CD4-positive, alpha-beta T cell (primary cell): ENCODE measurements at regions not wholly inside any gene's neighbourhood (a gene's known extent, or its start where the extent isn't known, plus 50 kb on each side); places are given as distances from the start of the nearest gene placed in this dataset.

Experiments used
- ATAC-seq: fragments of 200-7000 bp; cut with Tn5 transposase; one replicate; pipeline ENCODE4 v1.10.0; 2022; ENCODE audit warnings: mild to moderate bottlenecking; ENCODE audit not compliant: poor library complexity
- CTCF ChIA-PET: fragments of 350-600 bp; sonication (Branson Sonifier 250); formaldehyde crosslinking; loops from one replicate; lab custom pipeline; 2021; ENCODE audit warnings: antibody characterized with exemption, inconsistent platforms; lab: Charles Lee
- POLR2A ChIA-PET: fragments of 350-600 bp; sonication (Branson Sonifier 250); formaldehyde crosslinking; loops from one replicate; lab custom pipeline; 2021; ENCODE audit warnings: antibody characterized with exemption, inconsistent platforms; lab: Charles Lee
- DNase-seq, 14 experiments: peaks; one replicate each; pipeline ENCODE4 v3.0.0-alpha.2; 2013 to 2020; ENCODE audit warnings: mixed read lengths in 2 of 14
- H3K27ac ChIP-seq, 2 donors: one replicate each; pipeline versions ENCODE4 v1.5.1 to v1.7.0; 2013; ENCODE audit warnings: low read length in 2 of 2, low read depth in 1 of 2, mild to moderate bottlenecking in 1 of 2
- H3K27me3 ChIP-seq, 2 experiments: 1 replicate in 1 of 2; 2 replicates in 1 of 2; pipeline versions ENCODE4 v1.6.1 to v1.7.0; 2013; ENCODE audit warnings: low read length in 2 of 2, control low read depth in 1 of 2, mild to moderate bottlenecking in 1 of 2, moderate library complexity in 1 of 2; ENCODE audit not compliant: insufficient read depth in 2 of 2, control insufficient read depth in 1 of 2
- H3K36me3 ChIP-seq: one replicate; pipeline ENCODE4 v1.6.1; 2013; ENCODE audit warnings: low read length, control low read depth; ENCODE audit not compliant: insufficient read depth
- H3K4me1 ChIP-seq: one replicate; pipeline ENCODE4 v1.6.1; 2013; ENCODE audit warnings: low read length, control low read depth; ENCODE audit not compliant: insufficient read depth
- H3K4me3 ChIP-seq: one replicate; pipeline ENCODE4 v1.5.1; 2013; ENCODE audit warnings: mild to moderate bottlenecking, low read length, moderate library complexity
- H3K9me3 ChIP-seq, 2 experiments: 1 replicate in 1 of 2; 2 replicates in 1 of 2; pipeline versions ENCODE4 v1.6.1 to v1.7.0; 2013; ENCODE audit warnings: low read length in 2 of 2, mild to moderate bottlenecking in 2 of 2, control low read depth in 1 of 2, moderate library complexity in 1 of 2; ENCODE audit not compliant: control insufficient read depth in 1 of 2, insufficient read depth in 1 of 2
- H3K27ac Mint-ChIP-seq: one replicate; pipeline ENCODE4 v1.8.0; 2020; ENCODE audit warnings: mixed read lengths
- H3K27me3 Mint-ChIP-seq: one replicate; pipeline ENCODE4 v1.8.0; 2021; ENCODE audit warnings: mixed read lengths
- H3K36me3 Mint-ChIP-seq: one replicate; pipeline ENCODE4 v1.8.0; 2021; ENCODE audit warnings: low read depth, mixed read lengths
- H3K4me1 Mint-ChIP-seq: one replicate; pipeline ENCODE4 v1.8.0; 2021; ENCODE audit warnings: low read depth, mixed read lengths
- H3K4me3 Mint-ChIP-seq: one replicate; pipeline ENCODE4 v1.8.0; 2020; ENCODE audit warnings: mild to moderate bottlenecking, mixed read lengths
- H3K9me3 Mint-ChIP-seq: one replicate; pipeline ENCODE4 v1.8.0; 2020; ENCODE audit warnings: mixed read lengths
- CTCF ChIP-seq: fragments of 200-600 bp; IDR thresholded peaks from one replicate; pipeline ENCODE4 v1.8.0; 2022; ENCODE audit warnings: antibody characterized with exemption, mild to moderate bottlenecking
- intact Hi-C, 2 experiments: fragments of 100-400 bp; cut with DNase I in 1 of 2; cut with micrococcal nuclease in 1 of 2; formaldehyde crosslinking; loops; one replicate each; pipeline versions ENCODE4 v1.15.1 to v1.9.0; 2023 to 2025; cut with DNase I, micrococcal nuclease

- peaks cover 5% of the 10 kb centered on the region for H3K9me3 Mint-ChIP-seq
- DNase-seq (no peak), ATAC-seq (no peak)
- Histone ChIP-seq H3K36me3 (no peaks in the 10 kb centered on the region), H3K9me3 (no peaks in the 10 kb centered on the region), H3K4me3 (no peak overlapping the region), H3K27ac (no peak overlapping the region), H3K4me1 (no peaks in the 10 kb centered on the region), H3K27me3 (no peaks in the 10 kb centered on the region)
- no peak overlapping the region for H3K27ac Mint-ChIP-seq
- no peak overlapping the region for H3K4me3 Mint-ChIP-seq
- intact Hi-C loops = no loop called here
- CTCF ChIA-PET = no interaction called here
- no peak for TF ChIP-seq CTCF
- POLR2A ChIA-PET = no interaction called here
- H3K36me3 Mint-ChIP-seq = no peaks in the 10 kb centered on the region
- H3K27me3 Mint-ChIP-seq = no peaks in the 10 kb centered on the region
- no peaks in the 10 kb centered on the region for H3K4me1 Mint-ChIP-seq
Observed at GRCh38 chr4:111695677-111696076, 449.6 kb upstream of the FAM241A start.

- ChIA-PET CTCF (no interaction called here), POLR2A (no interaction called here)
- Mint-ChIP-seq H3K36me3 (no peaks in the 10 kb centered on the region), H3K27ac (no peak overlapping the region), H3K27me3 (no peaks in the 10 kb centered on the region), H3K4me1 (no peaks in the 10 kb centered on the region), H3K4me3 (no peak overlapping the region), H3K9me3 (peaks cover 5% of the 10 kb centered on the region)
- no peak for TF ChIP-seq CTCF
- DNase-seq (no peak), ATAC-seq (no peak)
- Histone ChIP-seq H3K9me3 (no peaks in the 10 kb centered on the region), H3K4me3 (no peak overlapping the region), H3K36me3 (no peaks in the 10 kb centered on the region), H3K27me3 (no peaks in the 10 kb centered on the region), H3K4me1 (no peaks in the 10 kb centered on the region), H3K27ac (no peak overlapping the region)
- intact Hi-C loops = no loop called here
Observed at GRCh38 chr4:111696505-111696904, 448.7 kb upstream of the FAM241A start.

- ChIA-PET CTCF (no interaction called here), POLR2A (no interaction called here)
- Mint-ChIP-seq H3K27me3 (no peaks in the 10 kb centered on the region), H3K36me3 (no peaks in the 10 kb centered on the region), H3K4me1 (no peaks in the 10 kb centered on the region), H3K9me3 (peaks cover 5% of the 10 kb centered on the region), H3K27ac (no peak overlapping the region), H3K4me3 (no peak overlapping the region)
- TF ChIP-seq CTCF = no peak
- H3K27me3 ChIP-seq = no peaks in the 10 kb centered on the region
- intact Hi-C loops = no loop called here
- H3K4me3 ChIP-seq = no peak overlapping the region
- H3K4me1 ChIP-seq = no peaks in the 10 kb centered on the region
- no peaks in the 10 kb centered on the region for H3K36me3 ChIP-seq
- DNase-seq = no peak
- no peaks in the 10 kb centered on the region for H3K9me3 ChIP-seq
- no peak overlapping the region for H3K27ac ChIP-seq
- no peak for ATAC-seq
Observed at GRCh38 chr4:111697176-111697942, 447.9 kb upstream of the FAM241A start.
